ENCODE measurements at regions not wholly inside any gene's neighbourhood (a gene's known extent, or its start where the extent isn't known, plus 50 kb on each side); places are given as distances from the start of the nearest gene placed in this dataset.

GRCh38 chr16:77610496-77610895 is 111.8 kb upstream of the NUDT7 start:
- Histone ChIP-seq H3K36me3 (ENCODE audit: control insufficient read depth in 2 of 2, insufficient read depth in 2 of 2, low read length in 2 of 2) (no peaks in the 10 kb centered on the region), H3K27ac (ENCODE audit: low read depth in 2 of 2, low read length in 2 of 2) (no peak overlapping the region), H3K9me3 (ENCODE audit: control insufficient read depth in 2 of 2, low read length in 2 of 2) (no peaks in the 10 kb centered on the region), H3K4me1 (ENCODE audit: control insufficient read depth in 2 of 2, insufficient read depth in 2 of 2, low read length in 2 of 2) (no peaks in the 10 kb centered on the region), H3K27me3 (ENCODE audit: control insufficient read depth in 2 of 2, insufficient read depth in 2 of 2, low read length in 2 of 2) (no peaks in the 10 kb centered on the region), H3K4me3 (ENCODE audit: low read length in 2 of 2) (no peak overlapping the region), H3K9ac (ENCODE audit: low read depth in 1 of 2, low read length in 2 of 2) (no peak overlapping the region)

GRCh38 chr16:77611386-77611785 is 110.9 kb upstream of the NUDT7 start:
- Histone ChIP-seq H3K27ac (ENCODE audit: low read depth in 2 of 2, low read length in 2 of 2) (no peak overlapping the region), H3K9me3 (ENCODE audit: control insufficient read depth in 2 of 2, low read length in 2 of 2) (no peaks in the 10 kb centered on the region), H3K36me3 (ENCODE audit: control insufficient read depth in 2 of 2, insufficient read depth in 2 of 2, low read length in 2 of 2) (no peaks in the 10 kb centered on the region), H3K9ac (ENCODE audit: low read depth in 1 of 2, low read length in 2 of 2) (no peak overlapping the region), H3K27me3 (ENCODE audit: control insufficient read depth in 2 of 2, insufficient read depth in 2 of 2, low read length in 2 of 2) (no peaks in the 10 kb centered on the region), H3K4me1 (ENCODE audit: control insufficient read depth in 2 of 2, insufficient read depth in 2 of 2, low read length in 2 of 2) (no peaks in the 10 kb centered on the region), H3K4me3 (ENCODE audit: low read length in 2 of 2) (no peak overlapping the region)

GRCh38 chr16:77612596-77612995 is 109.7 kb upstream of the NUDT7 start:
- H3K9ac ChIP-seq (ENCODE audit: low read depth in 1 of 2, low read length in 2 of 2) = no peak overlapping the region
- no peaks in the 10 kb centered on the region for H3K4me1 ChIP-seq (ENCODE audit: control insufficient read depth in 2 of 2, insufficient read depth in 2 of 2, low read length in 2 of 2)
- H3K27ac ChIP-seq (ENCODE audit: low read depth in 2 of 2, low read length in 2 of 2) = no peak overlapping the region
- H3K27me3 ChIP-seq (ENCODE audit: control insufficient read depth in 2 of 2, insufficient read depth in 2 of 2, low read length in 2 of 2) = no peaks in the 10 kb centered on the region
- no peaks in the 10 kb centered on the region for H3K9me3 ChIP-seq (ENCODE audit: control insufficient read depth in 2 of 2, low read length in 2 of 2)
- no peaks in the 10 kb centered on the region for H3K36me3 ChIP-seq (ENCODE audit: control insufficient read depth in 2 of 2, insufficient read depth in 2 of 2, low read length in 2 of 2)
- H3K4me3 ChIP-seq (ENCODE audit: low read length in 2 of 2) = no peak overlapping the region

GRCh38 chr16:77613095-77613494 is 109.2 kb upstream of the NUDT7 start:
- H3K9me3 ChIP-seq (ENCODE audit: control insufficient read depth in 2 of 2, low read length in 2 of 2) = no peaks in the 10 kb centered on the region
- no peak overlapping the region for H3K9ac ChIP-seq (ENCODE audit: low read depth in 1 of 2, low read length in 2 of 2)

GRCh38 chr16:77617553-77617952 is 104.8 kb upstream of the NUDT7 start:
- no peaks in the 10 kb centered on the region for H3K9me3 ChIP-seq (ENCODE audit: control insufficient read depth in 2 of 2, low read length in 2 of 2)
- no peaks in the 10 kb centered on the region for H3K36me3 ChIP-seq (ENCODE audit: control insufficient read depth in 2 of 2, insufficient read depth in 2 of 2, low read length in 2 of 2)
- no peaks in the 10 kb centered on the region for H3K4me1 ChIP-seq (ENCODE audit: control insufficient read depth in 2 of 2, insufficient read depth in 2 of 2, low read length in 2 of 2)
- no peaks in the 10 kb centered on the region for H3K27me3 ChIP-seq (ENCODE audit: control insufficient read depth in 2 of 2, insufficient read depth in 2 of 2, low read length in 2 of 2)
- H3K4me3 ChIP-seq (ENCODE audit: low read length in 2 of 2) = no peak overlapping the region
- no peak overlapping the region for H3K27ac ChIP-seq (ENCODE audit: low read depth in 2 of 2, low read length in 2 of 2)
- no peak overlapping the region for H3K9ac ChIP-seq (ENCODE audit: low read depth in 1 of 2, low read length in 2 of 2)

More at GRCh38 chr16:77613095-77613494, 109.2 kb upstream of the NUDT7 start:
- no peaks in the 10 kb centered on the region for H3K4me1 ChIP-seq (ENCODE audit: control insufficient read depth in 2 of 2, insufficient read depth in 2 of 2, low read length in 2 of 2)
- no peak overlapping the region for H3K4me3 ChIP-seq (ENCODE audit: low read length in 2 of 2)
- H3K36me3 ChIP-seq (ENCODE audit: control insufficient read depth in 2 of 2, insufficient read depth in 2 of 2, low read length in 2 of 2) = no peaks in the 10 kb centered on the region
- no peaks in the 10 kb centered on the region for H3K27me3 ChIP-seq (ENCODE audit: control insufficient read depth in 2 of 2, insufficient read depth in 2 of 2, low read length in 2 of 2)
- H3K27ac ChIP-seq (ENCODE audit: low read depth in 2 of 2, low read length in 2 of 2) = no peak overlapping the region

- no peak overlapping the region for H3K4me3 ChIP-seq (ENCODE audit: low read length in 2 of 2)
- no peak overlapping the region for H3K27ac ChIP-seq (ENCODE audit: low read depth in 2 of 2, low read length in 2 of 2)
- no peaks in the 10 kb centered on the region for H3K4me1 ChIP-seq (ENCODE audit: control insufficient read depth in 2 of 2, insufficient read depth in 2 of 2, low read length in 2 of 2)
- H3K9ac ChIP-seq (ENCODE audit: low read depth in 1 of 2, low read length in 2 of 2) = no peak overlapping the region
- no peaks in the 10 kb centered on the region for H3K27me3 ChIP-seq (ENCODE audit: control insufficient read depth in 2 of 2, insufficient read depth in 2 of 2, low read length in 2 of 2)
- no peaks in the 10 kb centered on the region for H3K9me3 ChIP-seq (ENCODE audit: control insufficient read depth in 2 of 2, low read length in 2 of 2)
- H3K36me3 ChIP-seq (ENCODE audit: control insufficient read depth in 2 of 2, insufficient read depth in 2 of 2, low read length in 2 of 2) = no peaks in the 10 kb centered on the region
These were observed 104.3 kb upstream of the NUDT7 start for GRCh38 chr16:77617996-77618395.

GRCh38 chr16:77618951-77619350 is 103.4 kb upstream of the NUDT7 start:
- Histone ChIP-seq H3K36me3 (ENCODE audit: control insufficient read depth in 2 of 2, insufficient read depth in 2 of 2, low read length in 2 of 2) (no peaks in the 10 kb centered on the region), H3K9me3 (ENCODE audit: control insufficient read depth in 2 of 2, low read length in 2 of 2) (no peaks in the 10 kb centered on the region), H3K27me3 (ENCODE audit: control insufficient read depth in 2 of 2, insufficient read depth in 2 of 2, low read length in 2 of 2) (no peaks in the 10 kb centered on the region), H3K27ac (ENCODE audit: low read depth in 2 of 2, low read length in 2 of 2) (no peak overlapping the region), H3K9ac (ENCODE audit: low read depth in 1 of 2, low read length in 2 of 2) (no peak overlapping the region), H3K4me1 (ENCODE audit: control insufficient read depth in 2 of 2, insufficient read depth in 2 of 2, low read length in 2 of 2) (no peaks in the 10 kb centered on the region), H3K4me3 (ENCODE audit: low read length in 2 of 2) (no peak overlapping the region)

GRCh38 chr16:77624085-77624484 is 98.2 kb upstream of the NUDT7 start:
- Histone ChIP-seq H3K4me1 (ENCODE audit: control insufficient read depth in 2 of 2, insufficient read depth in 2 of 2, low read length in 2 of 2) (no peaks in the 10 kb centered on the region), H3K4me3 (ENCODE audit: low read length in 2 of 2) (no peak overlapping the region)

GRCh38 chr16:77636615-77637014 is 85.7 kb upstream of the NUDT7 start:
- no peak overlapping the region for H3K4me3 ChIP-seq (ENCODE audit: low read length in 2 of 2)
- H3K9me3 ChIP-seq (ENCODE audit: control insufficient read depth in 2 of 2, low read length in 2 of 2) = no peaks in the 10 kb centered on the region
- H3K27ac ChIP-seq (ENCODE audit: low read depth in 2 of 2, low read length in 2 of 2) = no peak overlapping the region
- H3K9ac ChIP-seq (ENCODE audit: low read depth in 1 of 2, low read length in 2 of 2) = no peak overlapping the region
- no peaks in the 10 kb centered on the region for H3K4me1 ChIP-seq (ENCODE audit: control insufficient read depth in 2 of 2, insufficient read depth in 2 of 2, low read length in 2 of 2)
- H3K36me3 ChIP-seq (ENCODE audit: control insufficient read depth in 2 of 2, insufficient read depth in 2 of 2, low read length in 2 of 2) = no peaks in the 10 kb centered on the region
- no peaks in the 10 kb centered on the region for H3K27me3 ChIP-seq (ENCODE audit: control insufficient read depth in 2 of 2, insufficient read depth in 2 of 2, low read length in 2 of 2)

More at GRCh38 chr16:77624085-77624484, 98.2 kb upstream of the NUDT7 start:
- H3K27me3 ChIP-seq (ENCODE audit: control insufficient read depth in 2 of 2, insufficient read depth in 2 of 2, low read length in 2 of 2) = no peaks in the 10 kb centered on the region
- H3K9ac ChIP-seq (ENCODE audit: low read depth in 1 of 2, low read length in 2 of 2) = no peak overlapping the region
- no peaks in the 10 kb centered on the region for H3K9me3 ChIP-seq (ENCODE audit: control insufficient read depth in 2 of 2, low read length in 2 of 2)
- H3K36me3 ChIP-seq (ENCODE audit: control insufficient read depth in 2 of 2, insufficient read depth in 2 of 2, low read length in 2 of 2) = no peaks in the 10 kb centered on the region
- no peak overlapping the region for H3K27ac ChIP-seq (ENCODE audit: low read depth in 2 of 2, low read length in 2 of 2)

- no peaks in the 10 kb centered on the region for H3K36me3 ChIP-seq (ENCODE audit: control insufficient read depth in 2 of 2, insufficient read depth in 2 of 2, low read length in 2 of 2)
- H3K27ac ChIP-seq (ENCODE audit: low read depth in 2 of 2, low read length in 2 of 2) = no peak overlapping the region
- H3K27me3 ChIP-seq (ENCODE audit: control insufficient read depth in 2 of 2, insufficient read depth in 2 of 2, low read length in 2 of 2) = no peaks in the 10 kb centered on the region
- no peak overlapping the region for H3K4me3 ChIP-seq (ENCODE audit: low read length in 2 of 2)
- no peak overlapping the region for H3K9ac ChIP-seq (ENCODE audit: low read depth in 1 of 2, low read length in 2 of 2)
- H3K4me1 ChIP-seq (ENCODE audit: control insufficient read depth in 2 of 2, insufficient read depth in 2 of 2, low read length in 2 of 2) = no peaks in the 10 kb centered on the region
- no peaks in the 10 kb centered on the region for H3K9me3 ChIP-seq (ENCODE audit: control insufficient read depth in 2 of 2, low read length in 2 of 2)
These were observed 84.4 kb upstream of the NUDT7 start for GRCh38 chr16:77637940-77638339.

GRCh38 chr16:77643176-77643575 is 79.1 kb upstream of the NUDT7 start:
- Histone ChIP-seq H3K27me3 (ENCODE audit: control insufficient read depth in 2 of 2, insufficient read depth in 2 of 2, low read length in 2 of 2) (no peaks in the 10 kb centered on the region), H3K9me3 (ENCODE audit: control insufficient read depth in 2 of 2, low read length in 2 of 2) (no peaks in the 10 kb centered on the region), H3K9ac (ENCODE audit: low read depth in 1 of 2, low read length in 2 of 2) (no peak overlapping the region), H3K4me3 (ENCODE audit: low read length in 2 of 2) (no peak overlapping the region), H3K4me1 (ENCODE audit: control insufficient read depth in 2 of 2, insufficient read depth in 2 of 2, low read length in 2 of 2) (no peaks in the 10 kb centered on the region), H3K27ac (ENCODE audit: low read depth in 2 of 2, low read length in 2 of 2) (no peak overlapping the region), H3K36me3 (ENCODE audit: control insufficient read depth in 2 of 2, insufficient read depth in 2 of 2, low read length in 2 of 2) (no peaks in the 10 kb centered on the region)
